ENCODE measurements at regions not wholly inside any gene's neighbourhood (a gene's known extent, or its start where the extent isn't known, plus 50 kb on each side); places are given as distances from the start of the nearest gene placed in this dataset.
A peak's percentile ranks its signal among the peaks of the same experiment; 100 is the strongest.

DNA sequence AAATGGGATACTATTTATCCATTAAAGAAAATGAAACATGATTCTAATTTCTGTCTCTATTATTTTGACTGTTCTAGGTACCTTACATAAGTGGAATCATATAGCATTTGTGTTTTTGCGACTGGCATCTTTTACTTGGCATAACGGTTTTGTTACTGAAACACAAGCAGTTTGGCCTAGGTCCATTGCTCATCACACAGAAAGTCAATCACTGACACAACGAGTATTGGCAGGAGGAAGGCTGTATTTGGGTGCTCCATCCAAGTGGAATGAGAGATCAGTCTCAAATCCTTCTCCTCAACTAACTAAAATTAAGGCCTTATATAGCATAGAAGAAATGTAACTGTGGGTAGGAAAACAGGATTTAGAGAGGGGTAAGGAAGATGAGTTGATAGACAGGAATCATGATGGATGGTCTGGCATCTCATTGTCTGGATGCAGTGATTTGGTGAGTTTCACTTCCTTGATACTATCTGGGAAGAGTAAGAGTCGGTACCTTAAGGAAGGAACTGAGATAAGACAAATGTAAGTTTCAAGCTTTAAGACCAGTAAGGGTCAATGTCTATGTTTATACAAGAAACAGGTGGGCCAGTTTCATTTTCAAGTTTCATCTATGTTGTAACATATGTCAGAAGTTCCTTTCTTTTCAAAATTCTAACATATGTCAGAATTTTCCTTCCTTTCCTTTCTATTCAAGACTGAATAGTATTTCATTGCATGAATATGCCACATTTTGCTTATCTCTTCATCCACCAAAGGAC is 276.9 kb upstream of the RAB6C start:
- CTCF ChIA-PET: no interaction called here

DNA sequence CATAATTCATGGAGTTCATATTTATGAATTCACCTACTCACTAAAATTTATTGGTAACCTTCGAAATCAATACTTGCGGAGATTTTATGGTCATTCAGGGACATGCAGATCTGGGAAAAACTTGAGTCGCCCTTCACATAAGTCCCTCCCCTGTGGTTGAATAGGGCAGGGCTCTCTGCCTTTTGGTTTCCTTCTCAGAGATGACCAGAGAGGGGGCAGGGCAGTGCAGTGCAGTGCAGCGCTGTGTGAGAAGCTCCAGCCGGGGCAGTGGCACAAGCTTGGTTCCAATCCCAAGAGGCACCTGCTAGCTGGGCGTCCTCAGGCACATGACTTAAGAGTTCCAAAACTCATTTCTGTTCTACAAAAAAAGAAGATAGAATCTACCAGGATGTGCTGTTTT is 274.4 kb upstream of the RAB6C start:
- Histone ChIP-seq H3K27ac (ENCODE audit: low read depth, low read length) (no peak overlapping the region), H3K9me3 (ENCODE audit: control insufficient read depth, insufficient read depth, low read length) (peaks cover 31% of the 10 kb centered on the region), H3K4me3 (ENCODE audit: low read depth, low read length) (no peak overlapping the region), H3K27me3 (ENCODE audit: control insufficient read depth, insufficient read depth, low read length) (no peaks in the 10 kb centered on the region)
- ChIA-PET POLR2A (no interaction called here), CTCF (no interaction called here)
- no peak for DNase-seq (ENCODE audit: low read depth, low spot score)
- TF ChIP-seq, protein P1, sequence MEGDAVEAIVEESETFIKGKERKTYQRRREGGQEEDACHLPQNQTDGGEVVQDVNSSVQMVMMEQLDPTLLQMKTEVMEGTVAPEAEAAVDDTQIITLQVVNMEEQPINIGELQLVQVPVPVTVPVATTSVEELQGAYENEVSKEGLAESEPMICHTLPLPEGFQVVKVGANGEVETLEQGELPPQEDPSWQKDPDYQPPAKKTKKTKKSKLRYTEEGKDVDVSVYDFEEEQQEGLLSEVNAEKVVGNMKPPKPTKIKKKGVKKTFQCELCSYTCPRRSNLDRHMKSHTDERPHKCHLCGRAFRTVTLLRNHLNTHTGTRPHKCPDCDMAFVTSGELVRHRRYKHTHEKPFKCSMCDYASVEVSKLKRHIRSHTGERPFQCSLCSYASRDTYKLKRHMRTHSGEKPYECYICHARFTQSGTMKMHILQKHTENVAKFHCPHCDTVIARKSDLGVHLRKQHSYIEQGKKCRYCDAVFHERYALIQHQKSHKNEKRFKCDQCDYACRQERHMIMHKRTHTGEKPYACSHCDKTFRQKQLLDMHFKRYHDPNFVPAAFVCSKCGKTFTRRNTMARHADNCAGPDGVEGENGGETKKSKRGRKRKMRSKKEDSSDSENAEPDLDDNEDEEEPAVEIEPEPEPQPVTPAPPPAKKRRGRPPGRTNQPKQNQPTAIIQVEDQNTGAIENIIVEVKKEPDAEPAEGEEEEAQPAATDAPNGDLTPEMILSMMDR (IDR thresholded peaks at IDR 0.05; ENCODE audit: low read depth, low read length): no peak

More for the DNA sequence above, 276.9 kb upstream of the RAB6C start:
- POLR2A ChIA-PET: no interaction called here
- TF ChIP-seq, protein P1 (IDR thresholded peaks at IDR 0.05; ENCODE audit: low read depth, low read length): no peak
- Histone ChIP-seq H3K9me3 (ENCODE audit: control insufficient read depth, insufficient read depth, low read length) (peaks cover 13% of the 10 kb centered on the region), H3K4me3 (ENCODE audit: low read depth, low read length) (no peak overlapping the region), H3K27me3 (ENCODE audit: control insufficient read depth, insufficient read depth, low read length) (no peaks in the 10 kb centered on the region), H3K27ac (ENCODE audit: low read depth, low read length) (no peak overlapping the region)
- DNase-seq (ENCODE audit: low read depth, low spot score): no peak

DNA sequence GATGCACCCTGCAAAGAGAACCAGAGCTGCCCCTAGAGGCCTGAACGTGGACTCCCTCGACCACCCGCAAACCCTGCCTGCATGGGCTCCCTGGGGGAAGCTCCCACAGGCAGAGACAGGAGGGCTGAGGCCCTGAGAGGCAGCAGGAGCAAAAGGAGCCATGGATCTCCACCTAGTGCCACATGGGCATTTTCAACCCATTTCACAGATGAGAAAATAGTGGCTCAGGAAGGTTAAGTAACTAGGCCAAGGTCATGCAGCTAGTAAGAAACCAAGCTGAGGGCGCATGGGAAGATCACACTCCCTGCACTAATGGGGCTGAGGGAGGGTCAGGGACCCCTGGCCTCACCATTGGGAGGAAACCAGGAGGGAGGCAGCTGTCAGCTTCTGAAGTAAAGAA is 271.7 kb upstream of the RAB6C start:
- ChIA-PET CTCF (no interaction called here), POLR2A (no interaction called here)
- peaks cover 50% of the 10 kb centered on the region for H3K9me3 ChIP-seq (ENCODE audit: control insufficient read depth, insufficient read depth, low read length)
- H3K27ac ChIP-seq (ENCODE audit: low read depth, low read length): peak overlapping the region; percentile 2
- DNase-seq (ENCODE audit: low read depth, low spot score): no peak
- no peaks in the 10 kb centered on the region for H3K27me3 ChIP-seq (ENCODE audit: control insufficient read depth, insufficient read depth, low read length)
- no peak overlapping the region for H3K4me3 ChIP-seq (ENCODE audit: low read depth, low read length)
- TF ChIP-seq, protein P1 (IDR thresholded peaks at IDR 0.05; ENCODE audit: low read depth, low read length): no peak

DNA sequence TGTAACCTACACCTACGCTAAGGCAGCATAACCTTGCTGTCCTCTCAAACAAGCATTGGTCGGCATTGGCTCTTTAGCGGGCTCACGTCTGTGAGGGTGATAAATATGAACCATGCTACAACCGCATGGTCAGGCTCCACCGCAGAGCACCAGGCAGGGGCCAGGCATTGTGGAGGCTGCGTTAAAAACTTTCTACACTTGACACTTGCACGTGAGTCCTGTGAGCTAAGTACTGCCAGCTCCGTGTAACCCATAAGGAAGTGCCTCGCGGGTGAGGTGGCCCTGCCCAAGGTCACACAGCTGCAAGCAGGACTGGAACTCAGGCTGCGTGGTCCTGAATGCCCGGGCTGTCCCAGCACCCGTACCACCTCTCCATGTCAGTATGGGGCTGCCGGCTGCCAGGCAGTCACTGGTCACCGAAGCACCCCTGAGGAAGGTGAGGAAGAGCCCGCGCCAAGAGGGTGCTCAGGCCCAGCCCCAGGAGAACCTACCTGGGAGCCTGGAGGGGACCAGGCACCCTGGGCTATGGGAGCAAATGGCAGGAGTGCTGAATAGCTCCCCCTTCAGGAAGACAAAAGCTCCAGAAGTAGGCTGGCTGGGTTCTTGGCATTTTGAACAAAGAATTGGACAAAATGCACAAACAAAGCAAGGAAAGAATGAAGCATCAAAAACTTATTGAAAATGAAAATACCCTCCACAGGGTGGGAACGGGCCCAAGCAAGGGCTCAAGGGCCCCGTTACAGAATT is 271.1 kb upstream of the RAB6C start:
- H3K4me3 ChIP-seq (ENCODE audit: low read depth, low read length): no peak overlapping the region
- H3K9me3 ChIP-seq (ENCODE audit: control insufficient read depth, insufficient read depth, low read length): peaks cover 50% of the 10 kb centered on the region
- CTCF ChIA-PET: no interaction called here
- H3K27ac ChIP-seq (ENCODE audit: low read depth, low read length): no peak overlapping the region
- TF ChIP-seq, protein P1 (IDR thresholded peaks at IDR 0.05; ENCODE audit: low read depth, low read length): no peak
- no peak for DNase-seq (ENCODE audit: low read depth, low spot score)
- no peaks in the 10 kb centered on the region for H3K27me3 ChIP-seq (ENCODE audit: control insufficient read depth, insufficient read depth, low read length)
- POLR2A ChIA-PET: no interaction called here

Measured in AG04450 (cell line).